ENCODE measurements at regions not wholly inside any gene's neighbourhood (a gene's known extent, or its start where the extent isn't known, plus 50 kb on each side); places are given as distances from the start of the nearest gene placed in this dataset.

DNA sequence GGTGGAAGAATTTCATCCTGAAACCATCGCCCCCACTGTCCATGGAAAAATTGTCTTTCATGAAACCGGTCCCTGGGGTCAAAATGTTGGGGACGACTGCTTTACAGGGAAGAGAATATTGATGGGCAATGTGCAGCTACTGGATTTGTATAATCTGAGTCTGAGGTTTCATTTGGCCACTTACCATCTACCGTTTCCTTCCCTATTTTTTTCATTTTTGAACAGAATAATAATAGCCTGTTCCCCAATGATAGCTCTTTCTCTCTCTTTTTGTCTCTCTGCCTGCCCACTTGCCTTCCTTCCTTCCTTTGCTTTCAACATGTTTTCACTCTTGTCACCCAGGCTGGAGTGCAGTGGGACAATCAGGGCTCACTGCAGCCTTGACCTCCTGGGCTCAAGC, 78.3 kb upstream of the TLK1 start:
- Histone ChIP-seq H4K20me1 (ENCODE audit: insufficient read depth) (no peaks in the 10 kb centered on the region), H3K9me2 (ENCODE audit: insufficient read depth, low read length) (no peaks in the 10 kb centered on the region), H3K4me3 (ENCODE audit: low read length) (no peak overlapping the region), H3K79me2 (replicated peaks; ENCODE audit: insufficient read depth, low read length) (no peaks in the 10 kb centered on the region), H3K4me2 (ENCODE audit: low read length) (no peak overlapping the region), H3K27me3 (ENCODE audit: insufficient read depth, low read depth, low read length) (no peaks in the 10 kb centered on the region), H3F3A (ENCODE audit: insufficient read depth, low read length, poor library complexity, severe bottlenecking) (no peaks in the 10 kb centered on the region), H2AFZ (ENCODE audit: low read depth, low read length) (no peak overlapping the region), H3K27ac (ENCODE audit: low read length) (no peak overlapping the region), H3K9me3 (ENCODE audit: low read length) (no peaks in the 10 kb centered on the region), H3K36me3 (ENCODE audit: insufficient read depth, low read length) (no peaks in the 10 kb centered on the region), H3K9ac (ENCODE audit: low read length) (no peak overlapping the region)
- no peak for TF ChIP-seq POLR2AphosphoS5 (IDR thresholded peaks at IDR 0.05)
- TF ChIP-seq EZH2 (IDR thresholded peaks at IDR 0.05; ENCODE audit: borderline replicate concordance, insufficient read depth, low read length, poor library complexity, severe bottlenecking): no peak
- no peak for TF ChIP-seq EP300 (conservative IDR thresholded peaks at IDR 0.05; ENCODE audit: poor library complexity, severe bottlenecking)
- TF ChIP-seq SMC3 (conservative IDR thresholded peaks at IDR 0.05; ENCODE audit: poor library complexity): no peak
- TF ChIP-seq MXI1 (conservative IDR thresholded peaks at IDR 0.05; ENCODE audit: poor library complexity, severe bottlenecking): no peak
- TF ChIP-seq RAD21 (conservative IDR thresholded peaks at IDR 0.05): no peak
- TF ChIP-seq, protein P1, sequence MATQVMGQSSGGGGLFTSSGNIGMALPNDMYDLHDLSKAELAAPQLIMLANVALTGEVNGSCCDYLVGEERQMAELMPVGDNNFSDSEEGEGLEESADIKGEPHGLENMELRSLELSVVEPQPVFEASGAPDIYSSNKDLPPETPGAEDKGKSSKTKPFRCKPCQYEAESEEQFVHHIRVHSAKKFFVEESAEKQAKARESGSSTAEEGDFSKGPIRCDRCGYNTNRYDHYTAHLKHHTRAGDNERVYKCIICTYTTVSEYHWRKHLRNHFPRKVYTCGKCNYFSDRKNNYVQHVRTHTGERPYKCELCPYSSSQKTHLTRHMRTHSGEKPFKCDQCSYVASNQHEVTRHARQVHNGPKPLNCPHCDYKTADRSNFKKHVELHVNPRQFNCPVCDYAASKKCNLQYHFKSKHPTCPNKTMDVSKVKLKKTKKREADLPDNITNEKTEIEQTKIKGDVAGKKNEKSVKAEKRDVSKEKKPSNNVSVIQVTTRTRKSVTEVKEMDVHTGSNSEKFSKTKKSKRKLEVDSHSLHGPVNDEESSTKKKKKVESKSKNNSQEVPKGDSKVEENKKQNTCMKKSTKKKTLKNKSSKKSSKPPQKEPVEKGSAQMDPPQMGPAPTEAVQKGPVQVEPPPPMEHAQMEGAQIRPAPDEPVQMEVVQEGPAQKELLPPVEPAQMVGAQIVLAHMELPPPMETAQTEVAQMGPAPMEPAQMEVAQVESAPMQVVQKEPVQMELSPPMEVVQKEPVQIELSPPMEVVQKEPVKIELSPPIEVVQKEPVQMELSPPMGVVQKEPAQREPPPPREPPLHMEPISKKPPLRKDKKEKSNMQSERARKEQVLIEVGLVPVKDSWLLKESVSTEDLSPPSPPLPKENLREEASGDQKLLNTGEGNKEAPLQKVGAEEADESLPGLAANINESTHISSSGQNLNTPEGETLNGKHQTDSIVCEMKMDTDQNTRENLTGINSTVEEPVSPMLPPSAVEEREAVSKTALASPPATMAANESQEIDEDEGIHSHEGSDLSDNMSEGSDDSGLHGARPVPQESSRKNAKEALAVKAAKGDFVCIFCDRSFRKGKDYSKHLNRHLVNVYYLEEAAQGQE (IDR thresholded peaks at IDR 0.05; ENCODE audit: borderline replicate concordance): no peak
- TF ChIP-seq TAF1 (IDR thresholded peaks at IDR 0.05; ENCODE audit: low read depth): no peak
- TF ChIP-seq, protein P2, sequence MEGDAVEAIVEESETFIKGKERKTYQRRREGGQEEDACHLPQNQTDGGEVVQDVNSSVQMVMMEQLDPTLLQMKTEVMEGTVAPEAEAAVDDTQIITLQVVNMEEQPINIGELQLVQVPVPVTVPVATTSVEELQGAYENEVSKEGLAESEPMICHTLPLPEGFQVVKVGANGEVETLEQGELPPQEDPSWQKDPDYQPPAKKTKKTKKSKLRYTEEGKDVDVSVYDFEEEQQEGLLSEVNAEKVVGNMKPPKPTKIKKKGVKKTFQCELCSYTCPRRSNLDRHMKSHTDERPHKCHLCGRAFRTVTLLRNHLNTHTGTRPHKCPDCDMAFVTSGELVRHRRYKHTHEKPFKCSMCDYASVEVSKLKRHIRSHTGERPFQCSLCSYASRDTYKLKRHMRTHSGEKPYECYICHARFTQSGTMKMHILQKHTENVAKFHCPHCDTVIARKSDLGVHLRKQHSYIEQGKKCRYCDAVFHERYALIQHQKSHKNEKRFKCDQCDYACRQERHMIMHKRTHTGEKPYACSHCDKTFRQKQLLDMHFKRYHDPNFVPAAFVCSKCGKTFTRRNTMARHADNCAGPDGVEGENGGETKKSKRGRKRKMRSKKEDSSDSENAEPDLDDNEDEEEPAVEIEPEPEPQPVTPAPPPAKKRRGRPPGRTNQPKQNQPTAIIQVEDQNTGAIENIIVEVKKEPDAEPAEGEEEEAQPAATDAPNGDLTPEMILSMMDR (IDR thresholded peaks at IDR 0.05; ENCODE audit: poor library complexity, severe bottlenecking): no peak

DNA sequence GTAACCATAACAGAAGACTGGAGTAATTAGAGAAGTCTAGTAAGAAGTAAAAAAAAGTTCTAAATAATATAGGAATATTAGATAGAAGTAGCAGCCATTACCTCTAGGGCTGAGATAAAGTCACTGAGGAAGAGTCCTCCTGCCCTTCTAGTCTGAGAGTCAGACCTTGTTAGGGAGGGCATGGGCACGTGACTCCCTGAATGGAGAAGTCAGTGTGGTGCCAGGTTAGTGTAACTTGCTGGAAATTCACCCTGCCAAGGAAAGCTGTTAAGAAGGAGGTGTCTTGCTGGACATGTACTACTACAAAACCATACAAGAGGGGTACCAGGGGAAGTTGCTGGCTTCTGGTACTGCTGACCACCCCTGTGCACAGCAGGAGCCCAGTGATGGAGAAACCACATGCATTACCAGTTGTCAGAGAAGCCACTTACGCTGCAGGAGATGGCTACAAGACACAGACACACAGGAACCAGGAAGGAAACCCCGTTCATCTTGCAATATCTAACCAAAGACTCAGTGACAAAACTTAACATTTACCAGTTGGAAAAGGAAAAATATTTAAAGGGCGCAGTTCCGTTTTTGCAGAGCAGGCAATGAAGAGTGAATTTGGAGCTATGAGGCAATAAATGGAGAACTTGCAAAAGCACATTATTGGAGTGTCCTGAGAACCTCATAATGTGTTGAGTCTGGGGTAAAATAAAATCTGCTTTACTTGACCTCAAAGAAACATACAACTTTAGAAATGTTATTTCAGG, 77.2 kb upstream of the TLK1 start:
- no peak for TF ChIP-seq POLR2AphosphoS5 (IDR thresholded peaks at IDR 0.05)
- TF ChIP-seq RAD21 (conservative IDR thresholded peaks at IDR 0.05): no peak
- no peak for TF ChIP-seq SMC3 (conservative IDR thresholded peaks at IDR 0.05; ENCODE audit: poor library complexity)
- TF ChIP-seq, protein P1 (IDR thresholded peaks at IDR 0.05; ENCODE audit: borderline replicate concordance): no peak
- no peak for TF ChIP-seq MXI1 (conservative IDR thresholded peaks at IDR 0.05; ENCODE audit: poor library complexity, severe bottlenecking)
- no peak for TF ChIP-seq EZH2 (IDR thresholded peaks at IDR 0.05; ENCODE audit: borderline replicate concordance, insufficient read depth, low read length, poor library complexity, severe bottlenecking)
- TF ChIP-seq, protein P2 (IDR thresholded peaks at IDR 0.05; ENCODE audit: poor library complexity, severe bottlenecking): no peak
- TF ChIP-seq TAF1 (IDR thresholded peaks at IDR 0.05; ENCODE audit: low read depth): no peak
- no peak for TF ChIP-seq EP300 (conservative IDR thresholded peaks at IDR 0.05; ENCODE audit: poor library complexity, severe bottlenecking)
- H3F3A ChIP-seq (ENCODE audit: insufficient read depth, low read length, poor library complexity, severe bottlenecking): no peaks in the 10 kb centered on the region

More for the DNA sequence above, 77.2 kb upstream of the TLK1 start:
- Histone ChIP-seq H3K9me3 (ENCODE audit: low read length) (no peaks in the 10 kb centered on the region), H3K27me3 (ENCODE audit: insufficient read depth, low read depth, low read length) (no peaks in the 10 kb centered on the region), H3K79me2 (replicated peaks; ENCODE audit: insufficient read depth, low read length) (no peaks in the 10 kb centered on the region), H4K20me1 (ENCODE audit: insufficient read depth) (no peaks in the 10 kb centered on the region), H2AFZ (ENCODE audit: low read depth, low read length) (no peak overlapping the region), H3K4me3 (ENCODE audit: low read length) (no peak overlapping the region), H3K4me2 (ENCODE audit: low read length) (no peak overlapping the region), H3K9ac (ENCODE audit: low read length) (no peak overlapping the region), H3K36me3 (ENCODE audit: insufficient read depth, low read length) (no peaks in the 10 kb centered on the region), H3K9me2 (ENCODE audit: insufficient read depth, low read length) (no peaks in the 10 kb centered on the region), H3K27ac (ENCODE audit: low read length) (no peak overlapping the region)
